ENCODE measurements at regions not wholly inside any gene's neighbourhood (a gene's known extent, or its start where the extent isn't known, plus 50 kb on each side); places are given as distances from the start of the nearest gene placed in this dataset.

DNA sequence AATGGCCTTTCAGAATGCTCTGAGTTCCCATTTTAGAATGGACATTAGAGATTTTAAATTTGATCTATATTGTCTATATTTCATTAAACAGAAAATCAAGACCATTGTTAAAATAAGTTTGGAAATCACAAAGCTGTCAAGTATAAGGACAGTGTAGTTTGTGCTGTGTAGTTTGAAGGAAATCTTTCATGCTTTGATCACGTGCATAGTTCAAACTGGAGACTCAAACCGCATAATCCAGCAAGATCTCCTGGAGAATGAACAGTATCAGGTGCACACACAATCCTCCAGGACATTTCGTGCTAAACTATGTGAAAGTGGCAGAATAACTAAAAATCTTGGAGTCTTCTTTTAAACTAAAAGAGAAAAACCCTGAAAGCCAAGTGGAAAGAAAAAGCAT lies 60.8 kb upstream of the TBXT start:
- Histone ChIP-seq H3K4me3 (no peak overlapping the region), H2AFZ (peak overlapping the region; percentile 20; the same call in 1 of the 2 replicates), H3K4me2 (no peak overlapping the region), H3K36me3 (ENCODE audit: insufficient read depth) (no peaks in the 10 kb centered on the region), H4K20me1 (replicated peaks; ENCODE audit: insufficient read depth) (no peaks in the 10 kb centered on the region), H3K4me1 (ENCODE audit: insufficient read depth) (no peaks in the 10 kb centered on the region; the same call in 1 of the 2 replicates), H3K79me2 (replicated peaks; ENCODE audit: insufficient read depth) (no peaks in the 10 kb centered on the region), H3F3A (replicated peaks; ENCODE audit: low read depth) (no peaks in the 10 kb centered on the region), H3K27ac (ENCODE audit: low read depth) (no peak overlapping the region), H3K27me3 (ENCODE audit: insufficient read depth) (0 out of 2 replicates have a peak, but pooled peaks cover 4% of the 10 kb centered on the region), H3K9me2 (ENCODE audit: insufficient read depth) (no peaks in the 10 kb centered on the region)
- no peak overlapping the region for H3K4me3 Mint-ChIP-seq
- no peaks in the 10 kb centered on the region for H3K36me3 Mint-ChIP-seq (ENCODE audit: low read depth)
- ATAC-seq (no peak), DNase-seq (ENCODE audit: low spot score) (no peak)
- no peaks in the 10 kb centered on the region for H3K9me3 Mint-ChIP-seq
- peaks cover 6% of the 10 kb centered on the region; the same call in 2 of the 3 replicates for H3K4me1 Mint-ChIP-seq
- no peak overlapping the region for H3K27ac Mint-ChIP-seq
- peaks cover 2% of the 10 kb centered on the region for H3K27me3 Mint-ChIP-seq (ENCODE audit: insufficient read depth, low read depth, poor library complexity)
- TF ChIP-seq EZH2 (IDR thresholded peaks at IDR 0.05; ENCODE audit: low read depth, unreplicated experiment) (no peak), EZH2phosphoT487 (IDR thresholded peaks at IDR 0.05; ENCODE audit: unreplicated experiment) (no peak), JUNB (IDR thresholded peaks at IDR 0.05; ENCODE audit: unreplicated experiment) (no peak), CREB1 (CRISPR knock-in tag; IDR thresholded peaks at IDR 0.05; ENCODE audit: low read depth) (no peak), ZNF114 (CRISPR knock-in tag; IDR thresholded peaks at IDR 0.05) (no peak)
- TF ChIP-seq, protein P1, sequence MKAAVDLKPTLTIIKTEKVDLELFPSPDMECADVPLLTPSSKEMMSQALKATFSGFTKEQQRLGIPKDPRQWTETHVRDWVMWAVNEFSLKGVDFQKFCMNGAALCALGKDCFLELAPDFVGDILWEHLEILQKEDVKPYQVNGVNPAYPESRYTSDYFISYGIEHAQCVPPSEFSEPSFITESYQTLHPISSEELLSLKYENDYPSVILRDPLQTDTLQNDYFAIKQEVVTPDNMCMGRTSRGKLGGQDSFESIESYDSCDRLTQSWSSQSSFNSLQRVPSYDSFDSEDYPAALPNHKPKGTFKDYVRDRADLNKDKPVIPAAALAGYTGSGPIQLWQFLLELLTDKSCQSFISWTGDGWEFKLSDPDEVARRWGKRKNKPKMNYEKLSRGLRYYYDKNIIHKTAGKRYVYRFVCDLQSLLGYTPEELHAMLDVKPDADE (IDR thresholded peaks at IDR 0.05), result no peak

DNA sequence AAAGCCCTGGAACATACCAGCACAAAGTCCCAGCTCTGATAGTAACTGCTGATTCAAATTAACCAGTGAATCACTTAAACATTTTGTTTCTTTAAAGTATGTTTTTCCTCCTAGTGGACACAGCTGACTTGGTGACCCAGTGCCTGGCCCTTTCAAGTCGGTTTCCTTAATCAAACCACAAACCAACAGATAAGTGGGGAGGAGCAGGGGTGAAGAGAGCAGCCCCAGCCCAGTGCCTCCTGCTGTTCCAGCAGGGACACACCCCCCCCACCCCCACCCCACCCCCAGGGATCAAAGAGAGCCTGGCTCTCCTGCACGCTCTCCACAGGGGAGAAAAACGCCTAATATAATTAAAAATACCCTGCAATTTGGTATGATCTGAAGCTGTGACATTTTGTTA lies 55.4 kb upstream of the TBXT start:
- H3K36me3 ChIP-seq (ENCODE audit: insufficient read depth), result no peaks in the 10 kb centered on the region
- H2AFZ ChIP-seq, result no peak overlapping the region
- H3K79me2 ChIP-seq (replicated peaks; ENCODE audit: insufficient read depth), result no peaks in the 10 kb centered on the region
- ATAC-seq (no peak), DNase-seq (ENCODE audit: low spot score) (no peak)
- TF ChIP-seq EZH2phosphoT487 (IDR thresholded peaks at IDR 0.05; ENCODE audit: unreplicated experiment) (no peak), ZNF331 (CRISPR knock-in tag; IDR thresholded peaks at IDR 0.05; ENCODE audit: low read depth) (no peak), POLR2AphosphoS5 (IDR thresholded peaks at IDR 0.05; ENCODE audit: low read depth) (no peak), JUNB (IDR thresholded peaks at IDR 0.05; ENCODE audit: unreplicated experiment) (no peak), EZH2 (IDR thresholded peaks at IDR 0.05; ENCODE audit: low read depth, unreplicated experiment) (no peak), CREB1 (CRISPR knock-in tag; IDR thresholded peaks at IDR 0.05; ENCODE audit: low read depth) (no peak)
- TF ChIP-seq, protein P2, sequence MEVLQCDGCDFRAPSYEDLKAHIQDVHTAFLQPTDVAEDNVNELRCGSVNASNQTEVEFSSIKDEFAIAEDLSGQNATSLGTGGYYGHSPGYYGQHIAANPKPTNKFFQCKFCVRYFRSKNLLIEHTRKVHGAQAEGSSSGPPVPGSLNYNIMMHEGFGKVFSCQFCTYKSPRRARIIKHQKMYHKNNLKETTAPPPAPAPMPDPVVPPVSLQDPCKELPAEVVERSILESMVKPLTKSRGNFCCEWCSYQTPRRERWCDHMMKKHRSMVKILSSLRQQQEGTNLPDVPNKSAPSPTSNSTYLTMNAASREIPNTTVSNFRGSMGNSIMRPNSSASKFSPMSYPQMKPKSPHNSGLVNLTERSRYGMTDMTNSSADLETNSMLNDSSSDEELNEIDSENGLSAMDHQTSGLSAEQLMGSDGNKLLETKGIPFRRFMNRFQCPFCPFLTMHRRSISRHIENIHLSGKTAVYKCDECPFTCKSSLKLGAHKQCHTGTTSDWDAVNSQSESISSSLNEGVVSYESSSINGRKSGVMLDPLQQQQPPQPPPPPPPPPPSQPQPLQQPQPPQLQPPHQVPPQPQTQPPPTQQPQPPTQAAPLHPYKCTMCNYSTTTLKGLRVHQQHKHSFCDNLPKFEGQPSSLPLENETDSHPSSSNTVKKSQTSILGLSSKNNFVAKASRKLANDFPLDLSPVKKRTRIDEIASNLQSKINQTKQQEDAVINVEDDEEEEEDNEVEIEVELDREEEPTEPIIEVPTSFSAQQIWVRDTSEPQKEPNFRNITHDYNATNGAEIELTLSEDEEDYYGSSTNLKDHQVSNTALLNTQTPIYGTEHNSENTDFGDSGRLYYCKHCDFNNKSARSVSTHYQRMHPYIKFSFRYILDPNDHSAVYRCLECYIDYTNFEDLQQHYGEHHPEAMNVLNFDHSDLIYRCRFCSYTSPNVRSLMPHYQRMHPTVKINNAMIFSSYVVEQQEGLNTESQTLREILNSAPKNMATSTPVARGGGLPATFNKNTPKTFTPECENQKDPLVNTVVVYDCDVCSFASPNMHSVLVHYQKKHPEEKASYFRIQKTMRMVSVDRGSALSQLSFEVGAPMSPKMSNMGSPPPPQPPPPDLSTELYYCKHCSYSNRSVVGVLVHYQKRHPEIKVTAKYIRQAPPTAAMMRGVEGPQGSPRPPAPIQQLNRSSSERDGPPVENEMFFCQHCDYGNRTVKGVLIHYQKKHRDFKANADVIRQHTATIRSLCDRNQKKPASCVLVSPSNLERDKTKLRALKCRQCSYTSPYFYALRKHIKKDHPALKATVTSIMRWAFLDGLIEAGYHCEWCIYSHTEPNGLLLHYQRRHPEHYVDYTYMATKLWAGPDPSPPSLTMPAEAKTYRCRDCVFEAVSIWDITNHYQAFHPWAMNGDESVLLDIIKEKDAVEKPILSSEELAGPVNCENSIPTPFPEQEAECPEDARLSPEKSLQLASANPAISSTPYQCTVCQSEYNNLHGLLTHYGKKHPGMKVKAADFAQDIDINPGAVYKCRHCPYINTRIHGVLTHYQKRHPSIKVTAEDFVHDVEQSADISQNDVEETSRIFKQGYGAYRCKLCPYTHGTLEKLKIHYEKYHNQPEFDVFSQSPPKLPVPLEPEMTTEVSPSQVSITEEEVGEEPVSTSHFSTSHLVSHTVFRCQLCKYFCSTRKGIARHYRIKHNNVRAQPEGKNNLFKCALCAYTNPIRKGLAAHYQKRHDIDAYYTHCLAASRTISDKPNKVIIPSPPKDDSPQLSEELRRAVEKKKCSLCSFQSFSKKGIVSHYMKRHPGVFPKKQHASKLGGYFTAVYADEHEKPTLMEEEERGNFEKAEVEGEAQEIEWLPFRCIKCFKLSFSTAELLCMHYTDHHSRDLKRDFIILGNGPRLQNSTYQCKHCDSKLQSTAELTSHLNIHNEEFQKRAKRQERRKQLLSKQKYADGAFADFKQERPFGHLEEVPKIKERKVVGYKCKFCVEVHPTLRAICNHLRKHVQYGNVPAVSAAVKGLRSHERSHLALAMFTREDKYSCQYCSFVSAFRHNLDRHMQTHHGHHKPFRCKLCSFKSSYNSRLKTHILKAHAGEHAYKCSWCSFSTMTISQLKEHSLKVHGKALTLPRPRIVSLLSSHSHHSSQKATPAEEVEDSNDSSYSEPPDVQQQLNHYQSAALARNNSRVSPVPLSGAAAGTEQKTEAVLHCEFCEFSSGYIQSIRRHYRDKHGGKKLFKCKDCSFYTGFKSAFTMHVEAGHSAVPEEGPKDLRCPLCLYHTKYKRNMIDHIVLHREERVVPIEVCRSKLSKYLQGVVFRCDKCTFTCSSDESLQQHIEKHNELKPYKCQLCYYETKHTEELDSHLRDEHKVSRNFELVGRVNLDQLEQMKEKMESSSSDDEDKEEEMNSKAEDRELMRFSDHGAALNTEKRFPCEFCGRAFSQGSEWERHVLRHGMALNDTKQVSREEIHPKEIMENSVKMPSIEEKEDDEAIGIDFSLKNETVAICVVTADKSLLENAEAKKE (CRISPR knock-in tag; IDR thresholded peaks at IDR 0.05), result no peak
- TF ChIP-seq, protein P3, sequence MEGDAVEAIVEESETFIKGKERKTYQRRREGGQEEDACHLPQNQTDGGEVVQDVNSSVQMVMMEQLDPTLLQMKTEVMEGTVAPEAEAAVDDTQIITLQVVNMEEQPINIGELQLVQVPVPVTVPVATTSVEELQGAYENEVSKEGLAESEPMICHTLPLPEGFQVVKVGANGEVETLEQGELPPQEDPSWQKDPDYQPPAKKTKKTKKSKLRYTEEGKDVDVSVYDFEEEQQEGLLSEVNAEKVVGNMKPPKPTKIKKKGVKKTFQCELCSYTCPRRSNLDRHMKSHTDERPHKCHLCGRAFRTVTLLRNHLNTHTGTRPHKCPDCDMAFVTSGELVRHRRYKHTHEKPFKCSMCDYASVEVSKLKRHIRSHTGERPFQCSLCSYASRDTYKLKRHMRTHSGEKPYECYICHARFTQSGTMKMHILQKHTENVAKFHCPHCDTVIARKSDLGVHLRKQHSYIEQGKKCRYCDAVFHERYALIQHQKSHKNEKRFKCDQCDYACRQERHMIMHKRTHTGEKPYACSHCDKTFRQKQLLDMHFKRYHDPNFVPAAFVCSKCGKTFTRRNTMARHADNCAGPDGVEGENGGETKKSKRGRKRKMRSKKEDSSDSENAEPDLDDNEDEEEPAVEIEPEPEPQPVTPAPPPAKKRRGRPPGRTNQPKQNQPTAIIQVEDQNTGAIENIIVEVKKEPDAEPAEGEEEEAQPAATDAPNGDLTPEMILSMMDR (conservative IDR thresholded peaks at IDR 0.05; ENCODE audit: low read depth in 2 of 2), result no peak
- TF ChIP-seq, protein P1 (IDR thresholded peaks at IDR 0.05), result no peak
- no peaks in the 10 kb centered on the region for H3K27me3 ChIP-seq (ENCODE audit: insufficient read depth)
- H3K27ac ChIP-seq (ENCODE audit: low read depth), result no peak overlapping the region
- H3K4me1 ChIP-seq (ENCODE audit: insufficient read depth), result no peaks in the 10 kb centered on the region
- no peaks in the 10 kb centered on the region for H3K9me2 ChIP-seq (ENCODE audit: insufficient read depth)
- H3K4me3 Mint-ChIP-seq, result no peak overlapping the region
- no peak overlapping the region for H3K4me2 ChIP-seq
- no peaks in the 10 kb centered on the region for H3K36me3 Mint-ChIP-seq (ENCODE audit: low read depth)
- H3K4me1 Mint-ChIP-seq, result no peaks in the 10 kb centered on the region
- H4K20me1 ChIP-seq (replicated peaks; ENCODE audit: insufficient read depth), result no peaks in the 10 kb centered on the region
- H3K27ac Mint-ChIP-seq, result no peak overlapping the region
- no peaks in the 10 kb centered on the region for H3K27me3 Mint-ChIP-seq (ENCODE audit: insufficient read depth, low read depth, poor library complexity)
- no peak overlapping the region for H3K4me3 ChIP-seq
- no peaks in the 10 kb centered on the region for H3F3A ChIP-seq (replicated peaks; ENCODE audit: low read depth)
- no peaks in the 10 kb centered on the region for H3K9me3 Mint-ChIP-seq

Data from GM23338 (cell line).